IPS-20b (cell line): ENCODE measurements at regions not wholly inside any gene's neighbourhood (a gene's known extent, or its start where the extent isn't known, plus 50 kb on each side); places are given as distances from the start of the nearest gene placed in this dataset.

Experiments used
- H3K27ac ChIP-seq: one replicate; pipeline ENCODE4 v1.5.1; 2013; ENCODE audit warnings: low read length
- H3K27me3 ChIP-seq: 2 replicates; pipeline ENCODE4 v1.6.1; 2013; ENCODE audit warnings: mild to moderate bottlenecking, low read length, inconsistent platforms; ENCODE audit not compliant: insufficient read depth
- H3K36me3 ChIP-seq: 2 replicates; pipeline ENCODE4 v1.6.1; 2013; ENCODE audit warnings: low read depth, mild to moderate bottlenecking, inconsistent platforms, low read length, moderate library complexity; ENCODE audit not compliant: insufficient read depth
- H3K4me1 ChIP-seq: 2 replicates; pipeline ENCODE4 v1.6.1; 2013; ENCODE audit warnings: mild to moderate bottlenecking, control low read depth, inconsistent platforms, low read length, moderate library complexity; ENCODE audit not compliant: insufficient read depth
- H3K4me3 ChIP-seq: 2 replicates; pipeline ENCODE4 v1.5.1; 2013; ENCODE audit warnings: mild to moderate bottlenecking, low read length, inconsistent platforms
- H3K9ac ChIP-seq: 2 replicates; pipeline ENCODE4 v1.6.1; 2013; ENCODE audit warnings: low read depth, mild to moderate bottlenecking, inconsistent platforms, low read length, moderate library complexity
- H3K9me3 ChIP-seq: 2 replicates; pipeline ENCODE4 v1.6.1; 2013; ENCODE audit warnings: mild to moderate bottlenecking, low read depth, low read length, inconsistent platforms; ENCODE audit not compliant: insufficient read depth

GRCh38 chr9:95727947-95728520, 147.5 kb upstream of the ERCC6L2 start:
- Histone ChIP-seq H3K9ac (no peak overlapping the region), H3K4me1 (no peaks in the 10 kb centered on the region), H3K4me3 (no peak overlapping the region), H3K27me3 (no peaks in the 10 kb centered on the region), H3K36me3 (no peaks in the 10 kb centered on the region), H3K27ac (no peak overlapping the region), H3K9me3 (no peaks in the 10 kb centered on the region)

- Histone ChIP-seq H3K9ac (no peak overlapping the region), H3K27ac (no peak overlapping the region), H3K27me3 (no peaks in the 10 kb centered on the region), H3K9me3 (no peaks in the 10 kb centered on the region), H3K4me3 (no peak overlapping the region), H3K4me1 (no peaks in the 10 kb centered on the region), H3K36me3 (no peaks in the 10 kb centered on the region)
Measured at GRCh38 chr9:95726756-95727155, 148.7 kb upstream of the ERCC6L2 start.

- Histone ChIP-seq H3K9ac (no peak overlapping the region), H3K4me3 (no peak overlapping the region), H3K27ac (no peak overlapping the region), H3K4me1 (no peaks in the 10 kb centered on the region), H3K27me3 (no peaks in the 10 kb centered on the region), H3K36me3 (no peaks in the 10 kb centered on the region), H3K9me3 (no peaks in the 10 kb centered on the region)
Measured at GRCh38 chr9:95725045-95725444, 150.4 kb upstream of the ERCC6L2 start.

- no peaks in the 10 kb centered on the region for H3K36me3 ChIP-seq
- H3K4me3 ChIP-seq: no peak overlapping the region
- H3K9me3 ChIP-seq: no peaks in the 10 kb centered on the region
- no peaks in the 10 kb centered on the region for H3K4me1 ChIP-seq
- H3K27me3 ChIP-seq: no peaks in the 10 kb centered on the region
- H3K27ac ChIP-seq: no peak overlapping the region
- no peak overlapping the region for H3K9ac ChIP-seq
Measured at GRCh38 chr9:95724253-95724991, 151.1 kb upstream of the ERCC6L2 start.

- Histone ChIP-seq H3K4me1 (no peaks in the 10 kb centered on the region), H3K9ac (no peak overlapping the region), H3K27ac (no peak overlapping the region), H3K4me3 (no peak overlapping the region), H3K36me3 (no peaks in the 10 kb centered on the region), H3K27me3 (no peaks in the 10 kb centered on the region), H3K9me3 (no peaks in the 10 kb centered on the region)
Measured at GRCh38 chr9:95722141-95722540, 153.3 kb upstream of the ERCC6L2 start.

- H3K27me3 ChIP-seq: no peaks in the 10 kb centered on the region
- no peaks in the 10 kb centered on the region for H3K4me1 ChIP-seq
- no peak overlapping the region for H3K9ac ChIP-seq
- H3K36me3 ChIP-seq: no peaks in the 10 kb centered on the region
- H3K4me3 ChIP-seq: no peak overlapping the region
- no peaks in the 10 kb centered on the region for H3K9me3 ChIP-seq
- no peak overlapping the region for H3K27ac ChIP-seq
Measured at GRCh38 chr9:95721061-95721531, 154.4 kb upstream of the ERCC6L2 start.

- H3K27me3 ChIP-seq: no peaks in the 10 kb centered on the region
- H3K9ac ChIP-seq: no peak overlapping the region
- no peaks in the 10 kb centered on the region for H3K9me3 ChIP-seq
- no peak overlapping the region for H3K27ac ChIP-seq
- H3K4me1 ChIP-seq: no peaks in the 10 kb centered on the region
- no peak overlapping the region for H3K4me3 ChIP-seq
- no peaks in the 10 kb centered on the region for H3K36me3 ChIP-seq
Measured at GRCh38 chr9:95720496-95720895, 155.0 kb upstream of the ERCC6L2 start.

GRCh38 chr9:95719354-95719753, 156.1 kb upstream of the ERCC6L2 start:
- Histone ChIP-seq H3K9ac (no peak overlapping the region), H3K4me1 (no peaks in the 10 kb centered on the region), H3K9me3 (no peaks in the 10 kb centered on the region), H3K36me3 (no peaks in the 10 kb centered on the region), H3K27me3 (no peaks in the 10 kb centered on the region), H3K27ac (no peak overlapping the region), H3K4me3 (no peak overlapping the region)

- no peak overlapping the region for H3K9ac ChIP-seq
- no peaks in the 10 kb centered on the region for H3K36me3 ChIP-seq
- H3K27ac ChIP-seq: no peak overlapping the region
- no peak overlapping the region for H3K4me3 ChIP-seq
- H3K4me1 ChIP-seq: no peaks in the 10 kb centered on the region
- no peaks in the 10 kb centered on the region for H3K27me3 ChIP-seq
- H3K9me3 ChIP-seq: no peaks in the 10 kb centered on the region
Measured at GRCh38 chr9:95718263-95718662, 157.2 kb upstream of the ERCC6L2 start.

GRCh38 chr9:95715868-95716435, 159.5 kb upstream of the ERCC6L2 start:
- Histone ChIP-seq H3K9me3 (no peaks in the 10 kb centered on the region), H3K4me1 (no peaks in the 10 kb centered on the region)

GRCh38 chr9:95710446-95710845, 165.0 kb upstream of the ERCC6L2 start:
- no peak overlapping the region for H3K9ac ChIP-seq
- H3K9me3 ChIP-seq: no peaks in the 10 kb centered on the region
- H3K36me3 ChIP-seq: no peaks in the 10 kb centered on the region
- no peaks in the 10 kb centered on the region for H3K27me3 ChIP-seq
- H3K4me1 ChIP-seq: no peaks in the 10 kb centered on the region
- H3K4me3 ChIP-seq: no peak overlapping the region
- no peak overlapping the region for H3K27ac ChIP-seq

More at GRCh38 chr9:95715868-95716435, 159.5 kb upstream of the ERCC6L2 start:
- Histone ChIP-seq H3K9ac (no peak overlapping the region), H3K4me3 (no peak overlapping the region), H3K36me3 (no peaks in the 10 kb centered on the region), H3K27me3 (no peaks in the 10 kb centered on the region), H3K27ac (no peak overlapping the region)

- Histone ChIP-seq H3K4me3 (no peak overlapping the region), H3K9me3 (no peaks in the 10 kb centered on the region), H3K27me3 (no peaks in the 10 kb centered on the region), H3K27ac (no peak overlapping the region), H3K36me3 (no peaks in the 10 kb centered on the region), H3K4me1 (no peaks in the 10 kb centered on the region), H3K9ac (no peak overlapping the region)
Measured at GRCh38 chr9:95696701-95697100, 178.8 kb upstream of the ERCC6L2 start.
